H1 (cell line): ENCODE measurements at regions not wholly inside any gene's neighbourhood (a gene's known extent, or its start where the extent isn't known, plus 50 kb on each side); places are given as distances from the start of the nearest gene placed in this dataset.

Source experiments
- SP1 ChIP-seq: IDR thresholded peaks from 2 replicates; pipeline ENCODE4 v1.6.1; 2011; ENCODE audit warnings: low read depth, low read length
- TF ChIP-seq, protein P1 (sequence below): fragments of 300-600 bp; sonication (generic); IDR thresholded peaks from 2 replicates; pipeline ENCODE4 v1.7.1; 2012; ENCODE audit warnings: low read length, moderate library complexity, mild to moderate bottlenecking, inconsistent platforms; ENCODE audit not compliant: insufficient replicate concordance

DNA sequence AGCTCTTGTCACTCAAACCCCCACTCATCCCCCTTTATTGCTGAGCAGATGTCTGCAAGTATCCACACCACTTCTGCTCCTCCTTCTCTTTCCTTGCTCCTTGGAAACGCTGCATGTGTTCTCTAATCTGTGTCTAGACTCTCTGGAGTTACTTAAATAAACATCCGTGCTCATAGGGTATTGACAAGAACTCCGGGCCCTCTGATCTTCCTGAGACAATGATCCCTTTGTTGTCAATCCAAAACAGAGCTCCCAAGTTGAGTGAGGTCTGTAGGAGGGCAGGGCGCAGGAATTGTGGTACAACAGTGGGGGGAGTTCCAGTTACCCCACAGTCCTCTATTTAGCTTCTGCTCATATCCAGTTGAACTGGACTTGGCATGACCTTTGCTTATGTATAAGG lies 489.0 kb downstream of the SNAPC1 start (continued):
- TF ChIP-seq, protein P1, sequence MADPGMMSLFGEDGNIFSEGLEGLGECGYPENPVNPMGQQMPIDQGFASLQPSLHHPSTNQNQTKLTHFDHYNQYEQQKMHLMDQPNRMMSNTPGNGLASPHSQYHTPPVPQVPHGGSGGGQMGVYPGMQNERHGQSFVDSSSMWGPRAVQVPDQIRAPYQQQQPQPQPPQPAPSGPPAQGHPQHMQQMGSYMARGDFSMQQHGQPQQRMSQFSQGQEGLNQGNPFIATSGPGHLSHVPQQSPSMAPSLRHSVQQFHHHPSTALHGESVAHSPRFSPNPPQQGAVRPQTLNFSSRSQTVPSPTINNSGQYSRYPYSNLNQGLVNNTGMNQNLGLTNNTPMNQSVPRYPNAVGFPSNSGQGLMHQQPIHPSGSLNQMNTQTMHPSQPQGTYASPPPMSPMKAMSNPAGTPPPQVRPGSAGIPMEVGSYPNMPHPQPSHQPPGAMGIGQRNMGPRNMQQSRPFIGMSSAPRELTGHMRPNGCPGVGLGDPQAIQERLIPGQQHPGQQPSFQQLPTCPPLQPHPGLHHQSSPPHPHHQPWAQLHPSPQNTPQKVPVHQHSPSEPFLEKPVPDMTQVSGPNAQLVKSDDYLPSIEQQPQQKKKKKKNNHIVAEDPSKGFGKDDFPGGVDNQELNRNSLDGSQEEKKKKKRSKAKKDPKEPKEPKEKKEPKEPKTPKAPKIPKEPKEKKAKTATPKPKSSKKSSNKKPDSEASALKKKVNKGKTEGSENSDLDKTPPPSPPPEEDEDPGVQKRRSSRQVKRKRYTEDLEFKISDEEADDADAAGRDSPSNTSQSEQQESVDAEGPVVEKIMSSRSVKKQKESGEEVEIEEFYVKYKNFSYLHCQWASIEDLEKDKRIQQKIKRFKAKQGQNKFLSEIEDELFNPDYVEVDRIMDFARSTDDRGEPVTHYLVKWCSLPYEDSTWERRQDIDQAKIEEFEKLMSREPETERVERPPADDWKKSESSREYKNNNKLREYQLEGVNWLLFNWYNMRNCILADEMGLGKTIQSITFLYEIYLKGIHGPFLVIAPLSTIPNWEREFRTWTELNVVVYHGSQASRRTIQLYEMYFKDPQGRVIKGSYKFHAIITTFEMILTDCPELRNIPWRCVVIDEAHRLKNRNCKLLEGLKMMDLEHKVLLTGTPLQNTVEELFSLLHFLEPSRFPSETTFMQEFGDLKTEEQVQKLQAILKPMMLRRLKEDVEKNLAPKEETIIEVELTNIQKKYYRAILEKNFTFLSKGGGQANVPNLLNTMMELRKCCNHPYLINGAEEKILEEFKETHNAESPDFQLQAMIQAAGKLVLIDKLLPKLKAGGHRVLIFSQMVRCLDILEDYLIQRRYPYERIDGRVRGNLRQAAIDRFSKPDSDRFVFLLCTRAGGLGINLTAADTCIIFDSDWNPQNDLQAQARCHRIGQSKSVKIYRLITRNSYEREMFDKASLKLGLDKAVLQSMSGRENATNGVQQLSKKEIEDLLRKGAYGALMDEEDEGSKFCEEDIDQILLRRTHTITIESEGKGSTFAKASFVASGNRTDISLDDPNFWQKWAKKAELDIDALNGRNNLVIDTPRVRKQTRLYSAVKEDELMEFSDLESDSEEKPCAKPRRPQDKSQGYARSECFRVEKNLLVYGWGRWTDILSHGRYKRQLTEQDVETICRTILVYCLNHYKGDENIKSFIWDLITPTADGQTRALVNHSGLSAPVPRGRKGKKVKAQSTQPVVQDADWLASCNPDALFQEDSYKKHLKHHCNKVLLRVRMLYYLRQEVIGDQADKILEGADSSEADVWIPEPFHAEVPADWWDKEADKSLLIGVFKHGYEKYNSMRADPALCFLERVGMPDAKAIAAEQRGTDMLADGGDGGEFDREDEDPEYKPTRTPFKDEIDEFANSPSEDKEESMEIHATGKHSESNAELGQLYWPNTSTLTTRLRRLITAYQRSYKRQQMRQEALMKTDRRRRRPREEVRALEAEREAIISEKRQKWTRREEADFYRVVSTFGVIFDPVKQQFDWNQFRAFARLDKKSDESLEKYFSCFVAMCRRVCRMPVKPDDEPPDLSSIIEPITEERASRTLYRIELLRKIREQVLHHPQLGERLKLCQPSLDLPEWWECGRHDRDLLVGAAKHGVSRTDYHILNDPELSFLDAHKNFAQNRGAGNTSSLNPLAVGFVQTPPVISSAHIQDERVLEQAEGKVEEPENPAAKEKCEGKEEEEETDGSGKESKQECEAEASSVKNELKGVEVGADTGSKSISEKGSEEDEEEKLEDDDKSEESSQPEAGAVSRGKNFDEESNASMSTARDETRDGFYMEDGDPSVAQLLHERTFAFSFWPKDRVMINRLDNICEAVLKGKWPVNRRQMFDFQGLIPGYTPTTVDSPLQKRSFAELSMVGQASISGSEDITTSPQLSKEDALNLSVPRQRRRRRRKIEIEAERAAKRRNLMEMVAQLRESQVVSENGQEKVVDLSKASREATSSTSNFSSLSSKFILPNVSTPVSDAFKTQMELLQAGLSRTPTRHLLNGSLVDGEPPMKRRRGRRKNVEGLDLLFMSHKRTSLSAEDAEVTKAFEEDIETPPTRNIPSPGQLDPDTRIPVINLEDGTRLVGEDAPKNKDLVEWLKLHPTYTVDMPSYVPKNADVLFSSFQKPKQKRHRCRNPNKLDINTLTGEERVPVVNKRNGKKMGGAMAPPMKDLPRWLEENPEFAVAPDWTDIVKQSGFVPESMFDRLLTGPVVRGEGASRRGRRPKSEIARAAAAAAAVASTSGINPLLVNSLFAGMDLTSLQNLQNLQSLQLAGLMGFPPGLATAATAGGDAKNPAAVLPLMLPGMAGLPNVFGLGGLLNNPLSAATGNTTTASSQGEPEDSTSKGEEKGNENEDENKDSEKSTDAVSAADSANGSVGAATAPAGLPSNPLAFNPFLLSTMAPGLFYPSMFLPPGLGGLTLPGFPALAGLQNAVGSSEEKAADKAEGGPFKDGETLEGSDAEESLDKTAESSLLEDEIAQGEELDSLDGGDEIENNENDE: no peak
- no peak for TF ChIP-seq SP1
